Activated T-helper 1 cell treated with anti-CD3 and anti-CD28 coated beads, Interleukin-12 subunit alpha, Interleukin-12 subunit beta, Interleukin-2, Interleukin-4 antibody, amounts not matched to agents 30 ng/mL and 10 ng/mL and 1 ng/mL, durations not matched to agents 14 hours and 24 hours and 36 hours (primary cell): ENCODE measurements at regions not wholly inside any gene's neighbourhood (a gene's known extent, or its start where the extent isn't known, plus 50 kb on each side); places are given as distances from the start of the nearest gene placed in this dataset.

Source experiments
- DNase-seq: peaks from one replicate; pipeline ENCODE4 v3.0.0; 2021; ENCODE audit warnings: low spot score
- H3K27ac Mint-ChIP-seq: one replicate; pipeline ENCODE4 v1.8.0; 2021; ENCODE audit warnings: mild to moderate bottlenecking, mixed read lengths
- H3K27me3 Mint-ChIP-seq: one replicate; pipeline ENCODE4 v1.8.0; 2022; ENCODE audit warnings: mild to moderate bottlenecking, moderate library complexity, mixed read lengths; ENCODE audit not compliant: insufficient read depth
- H3K36me3 Mint-ChIP-seq: one replicate; pipeline ENCODE4 v1.8.0; 2021; ENCODE audit warnings: low read depth, mixed read lengths
- H3K4me1 Mint-ChIP-seq: one replicate; pipeline ENCODE4 v1.8.0; 2021; ENCODE audit warnings: low read depth, mixed read lengths
- H3K4me3 Mint-ChIP-seq: one replicate; pipeline ENCODE4 v1.8.0; 2021; ENCODE audit warnings: mild to moderate bottlenecking, moderate library complexity, mixed read lengths
- H3K9me3 Mint-ChIP-seq: one replicate; pipeline ENCODE4 v1.8.0; 2021; ENCODE audit warnings: mixed read lengths
- intact Hi-C: fragments of 100-400 bp; cut with micrococcal nuclease; formaldehyde crosslinking; loops from one replicate; pipeline ENCODE4 v1.15.1; 2024

GRCh38 chr18:75827751-75828287, 400.3 kb upstream of the SMIM21 start:
- no peak overlapping the region for H3K27ac Mint-ChIP-seq
- DNase-seq: no peak
- H3K27me3 Mint-ChIP-seq: no peaks in the 10 kb centered on the region

GRCh38 chr18:75824661-75825060, 397.2 kb upstream of the SMIM21 start:
- Mint-ChIP-seq H3K4me1 (no peaks in the 10 kb centered on the region), H3K27me3 (no peaks in the 10 kb centered on the region), H3K4me3 (no peak overlapping the region), H3K36me3 (no peaks in the 10 kb centered on the region), H3K9me3 (no peaks in the 10 kb centered on the region), H3K27ac (no peak overlapping the region)
- no peak for DNase-seq
- intact Hi-C loops: no loop called here

More at GRCh38 chr18:75827751-75828287, 400.3 kb upstream of the SMIM21 start:
- intact Hi-C loops: no loop called here
- Mint-ChIP-seq H3K36me3 (no peaks in the 10 kb centered on the region), H3K4me1 (no peaks in the 10 kb centered on the region), H3K9me3 (no peaks in the 10 kb centered on the region), H3K4me3 (no peak overlapping the region)

- H3K27ac Mint-ChIP-seq: no peak overlapping the region
- no peaks in the 10 kb centered on the region for H3K4me1 Mint-ChIP-seq
- no peaks in the 10 kb centered on the region for H3K27me3 Mint-ChIP-seq
- H3K36me3 Mint-ChIP-seq: no peaks in the 10 kb centered on the region
- no peaks in the 10 kb centered on the region for H3K9me3 Mint-ChIP-seq
- no peak overlapping the region for H3K4me3 Mint-ChIP-seq
- intact Hi-C loops: no loop called here
- DNase-seq: no peak
Measured at GRCh38 chr18:75823471-75823870, 396.0 kb upstream of the SMIM21 start.

GRCh38 chr18:75818383-75818782, 390.9 kb upstream of the SMIM21 start:
- no peaks in the 10 kb centered on the region for H3K9me3 Mint-ChIP-seq
- no peak overlapping the region for H3K4me3 Mint-ChIP-seq
- no peak overlapping the region for H3K27ac Mint-ChIP-seq
- no peaks in the 10 kb centered on the region for H3K4me1 Mint-ChIP-seq
- no peak for DNase-seq
- intact Hi-C loops: no loop called here
- no peaks in the 10 kb centered on the region for H3K27me3 Mint-ChIP-seq
- no peaks in the 10 kb centered on the region for H3K36me3 Mint-ChIP-seq

DNA sequence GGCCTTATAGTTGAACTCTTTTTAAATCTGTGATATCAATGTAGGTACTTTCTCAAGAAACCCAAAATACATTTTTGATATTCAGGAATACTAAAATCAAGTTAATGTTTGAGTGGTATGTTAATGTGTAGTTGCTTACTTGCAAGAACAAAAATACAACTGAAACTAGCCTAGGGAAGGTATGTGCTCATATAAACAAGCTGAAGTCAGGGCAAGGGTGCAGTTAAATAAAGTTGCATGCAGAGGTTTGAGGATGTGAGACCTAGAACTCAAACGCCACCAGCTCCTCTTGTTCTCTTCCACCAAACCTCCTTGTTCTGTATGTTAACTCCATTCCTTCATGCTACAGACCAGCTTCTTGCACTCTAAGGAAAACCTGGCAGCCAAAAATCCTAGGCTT, 388.3 kb upstream of the SMIM21 start:
- intact Hi-C loops: no loop called here
- Mint-ChIP-seq H3K9me3 (no peaks in the 10 kb centered on the region), H3K27ac (no peak overlapping the region), H3K4me1 (no peaks in the 10 kb centered on the region), H3K36me3 (no peaks in the 10 kb centered on the region), H3K4me3 (no peak overlapping the region), H3K27me3 (no peaks in the 10 kb centered on the region)
- DNase-seq: no peak

DNA sequence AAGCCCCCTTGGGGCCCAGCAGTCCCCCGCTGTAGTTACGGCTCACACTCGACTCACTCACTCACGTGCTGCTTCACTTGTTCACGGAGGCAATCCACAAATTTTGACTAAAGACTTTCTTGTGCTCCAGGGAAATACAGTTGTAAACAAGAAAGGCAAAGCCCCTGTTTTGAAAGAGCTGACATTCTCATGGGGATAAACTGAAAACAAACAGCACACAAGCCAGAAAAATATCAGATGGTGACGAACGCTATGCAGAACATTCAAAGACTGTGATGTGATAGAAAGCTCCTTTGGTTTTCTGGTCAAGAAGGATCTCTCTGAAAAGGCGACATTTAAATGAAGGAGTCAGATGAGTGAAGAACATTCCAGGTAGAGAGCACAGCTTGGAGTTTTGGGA, 385.3 kb upstream of the SMIM21 start:
- H3K27ac Mint-ChIP-seq: no peak overlapping the region
- H3K9me3 Mint-ChIP-seq: no peaks in the 10 kb centered on the region
- H3K36me3 Mint-ChIP-seq: no peaks in the 10 kb centered on the region
- H3K4me3 Mint-ChIP-seq: no peak overlapping the region
- DNase-seq: no peak
- H3K4me1 Mint-ChIP-seq: no peaks in the 10 kb centered on the region
- H3K27me3 Mint-ChIP-seq: no peaks in the 10 kb centered on the region
- intact Hi-C loops: no loop called here

DNA sequence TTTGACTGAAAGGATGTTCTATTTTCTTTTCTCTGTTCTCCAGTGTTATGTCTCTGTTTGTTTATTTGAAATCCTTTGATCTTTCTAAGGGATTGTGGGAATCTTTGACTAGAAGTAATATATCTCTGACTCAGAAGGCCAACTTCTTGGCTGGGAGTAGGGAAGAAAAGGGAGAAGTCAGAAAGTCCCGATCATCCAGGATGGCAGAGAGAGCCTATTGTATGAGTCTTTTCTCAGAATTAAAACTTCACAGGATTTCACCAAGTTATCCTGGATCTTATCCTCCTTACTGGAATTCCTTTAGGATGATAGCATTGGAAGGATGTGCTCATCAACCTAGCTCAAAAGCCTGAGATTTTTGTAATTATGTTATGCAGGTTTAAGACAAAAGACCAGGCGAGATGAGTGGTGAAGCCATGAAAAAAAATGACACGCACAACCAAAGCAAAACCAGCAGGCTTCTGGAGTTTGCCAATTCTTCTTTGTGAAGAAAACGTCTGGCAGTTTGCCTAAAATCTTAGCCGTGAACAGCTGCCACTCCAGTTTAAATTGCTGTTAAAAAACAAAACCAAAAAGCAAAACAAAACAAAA, 383.6 kb upstream of the SMIM21 start:
- H3K9me3 Mint-ChIP-seq: no peaks in the 10 kb centered on the region
- no peak for DNase-seq
- H3K4me3 Mint-ChIP-seq: no peak overlapping the region
- intact Hi-C loops: no loop called here
- no peak overlapping the region for H3K27ac Mint-ChIP-seq
- no peaks in the 10 kb centered on the region for H3K36me3 Mint-ChIP-seq
- H3K4me1 Mint-ChIP-seq: no peaks in the 10 kb centered on the region
- no peaks in the 10 kb centered on the region for H3K27me3 Mint-ChIP-seq

DNA sequence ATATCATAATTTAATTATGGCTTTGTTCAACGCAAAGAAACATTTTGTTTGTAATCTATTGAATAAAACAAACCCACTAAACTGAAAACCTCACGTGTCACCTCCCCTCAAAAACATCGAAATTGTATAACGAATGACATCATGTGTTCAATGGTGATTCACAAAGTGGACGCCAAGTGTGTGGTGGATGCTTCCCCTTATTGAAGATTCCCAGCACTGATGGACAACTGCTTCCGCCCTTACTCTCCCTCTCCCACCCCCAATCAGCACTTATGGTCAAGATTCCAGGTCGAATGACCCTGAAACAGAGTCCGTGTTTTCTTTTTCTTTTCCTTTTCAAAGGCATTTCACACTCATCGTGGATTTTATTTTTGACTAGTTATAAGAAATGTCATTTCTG, 383.0 kb upstream of the SMIM21 start:
- H3K27ac Mint-ChIP-seq: no peak overlapping the region
- no peak for DNase-seq
- no peaks in the 10 kb centered on the region for H3K36me3 Mint-ChIP-seq
- no peaks in the 10 kb centered on the region for H3K9me3 Mint-ChIP-seq
- intact Hi-C loops: no loop called here
- H3K27me3 Mint-ChIP-seq: no peaks in the 10 kb centered on the region
- H3K4me1 Mint-ChIP-seq: no peaks in the 10 kb centered on the region
- H3K4me3 Mint-ChIP-seq: no peak overlapping the region

GRCh38 chr18:75809926-75810255, 382.4 kb upstream of the SMIM21 start:
- H3K4me3 Mint-ChIP-seq: no peak overlapping the region
- H3K27ac Mint-ChIP-seq: no peak overlapping the region
- H3K36me3 Mint-ChIP-seq: no peaks in the 10 kb centered on the region
- no peaks in the 10 kb centered on the region for H3K9me3 Mint-ChIP-seq
- DNase-seq: no peak
- no peaks in the 10 kb centered on the region for H3K4me1 Mint-ChIP-seq
- intact Hi-C loops: no loop called here
- no peaks in the 10 kb centered on the region for H3K27me3 Mint-ChIP-seq

- intact Hi-C loops: no loop called here
- H3K4me3 Mint-ChIP-seq: no peak overlapping the region
- H3K27me3 Mint-ChIP-seq: no peaks in the 10 kb centered on the region
- H3K27ac Mint-ChIP-seq: no peak overlapping the region
- H3K4me1 Mint-ChIP-seq: no peaks in the 10 kb centered on the region
- H3K36me3 Mint-ChIP-seq: no peaks in the 10 kb centered on the region
- no peak for DNase-seq
- no peaks in the 10 kb centered on the region for H3K9me3 Mint-ChIP-seq
Measured at GRCh38 chr18:75809151-75809925, 381.8 kb upstream of the SMIM21 start.

DNA sequence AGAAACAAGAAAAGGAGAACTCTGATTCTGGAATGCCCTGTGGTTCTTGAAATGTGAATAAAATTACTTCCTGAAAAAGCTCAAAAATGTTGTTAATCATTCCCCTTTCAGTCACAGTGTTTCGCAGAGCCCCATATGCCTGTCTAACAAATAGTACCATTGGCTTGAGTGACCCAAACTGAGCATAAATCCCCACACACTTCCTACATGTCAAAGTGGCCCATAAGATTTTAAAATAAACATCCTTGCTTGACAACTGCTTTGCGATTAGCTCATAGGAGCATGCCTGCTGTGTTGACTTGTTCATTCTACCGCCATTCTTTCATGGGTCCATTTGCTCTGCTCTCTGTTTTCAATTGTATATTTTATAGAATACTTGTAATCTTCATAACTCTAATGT, 377.8 kb upstream of the SMIM21 start:
- no peak for DNase-seq
- no peak overlapping the region for H3K4me3 Mint-ChIP-seq
- no peaks in the 10 kb centered on the region for H3K36me3 Mint-ChIP-seq
- H3K9me3 Mint-ChIP-seq: no peaks in the 10 kb centered on the region
- no peaks in the 10 kb centered on the region for H3K4me1 Mint-ChIP-seq
- H3K27me3 Mint-ChIP-seq: no peaks in the 10 kb centered on the region
- no peak overlapping the region for H3K27ac Mint-ChIP-seq
- intact Hi-C loops: no loop called here

DNA sequence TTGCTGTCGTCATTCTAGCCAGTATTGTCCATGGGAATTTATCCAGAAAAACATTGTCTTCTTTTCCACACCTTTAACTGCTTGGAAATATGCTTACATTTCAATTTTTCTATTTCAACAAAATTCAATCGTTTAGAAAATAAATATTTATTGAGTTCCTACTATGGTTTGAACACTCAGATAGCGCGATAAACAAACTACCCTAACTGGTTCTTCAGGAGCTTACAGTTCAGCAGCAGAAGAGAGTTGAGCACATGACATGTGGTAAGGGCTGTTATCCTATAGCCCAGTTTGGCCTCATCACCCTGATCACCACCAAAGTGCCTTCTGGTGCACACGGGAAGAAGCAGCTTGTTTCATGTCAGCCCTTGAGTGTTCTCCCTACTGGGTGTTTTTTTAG, 375.2 kb upstream of the SMIM21 start:
- no peaks in the 10 kb centered on the region for H3K4me1 Mint-ChIP-seq
- H3K27me3 Mint-ChIP-seq: no peaks in the 10 kb centered on the region
- no peaks in the 10 kb centered on the region for H3K9me3 Mint-ChIP-seq
- H3K36me3 Mint-ChIP-seq: no peaks in the 10 kb centered on the region
- intact Hi-C loops: no loop called here
- H3K27ac Mint-ChIP-seq: no peak overlapping the region
- no peak for DNase-seq
- no peak overlapping the region for H3K4me3 Mint-ChIP-seq

- Mint-ChIP-seq H3K27me3 (no peaks in the 10 kb centered on the region), H3K36me3 (no peaks in the 10 kb centered on the region), H3K27ac (no peak overlapping the region), H3K4me1 (no peaks in the 10 kb centered on the region), H3K4me3 (no peak overlapping the region), H3K9me3 (no peaks in the 10 kb centered on the region)
- no peak for DNase-seq
- intact Hi-C loops: no loop called here
Measured at GRCh38 chr18:75801178-75801577, 373.7 kb upstream of the SMIM21 start.

DNA sequence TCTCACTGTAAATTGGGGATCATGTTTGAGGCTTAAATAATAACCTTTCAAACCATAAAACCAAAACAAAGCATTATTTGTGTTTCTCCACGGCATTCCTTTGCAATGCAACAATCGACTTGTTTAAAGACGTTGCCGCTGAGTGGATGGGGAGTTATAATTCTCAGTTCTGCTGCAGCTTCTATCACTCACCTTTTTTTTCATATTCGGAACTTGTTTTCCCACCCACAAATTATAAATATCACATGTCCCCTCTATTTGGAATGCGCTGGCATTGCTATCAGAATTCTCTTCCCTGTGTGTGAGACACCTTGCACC, 372.8 kb upstream of the SMIM21 start:
- H3K27me3 Mint-ChIP-seq: no peaks in the 10 kb centered on the region
- no peaks in the 10 kb centered on the region for H3K4me1 Mint-ChIP-seq

More for the DNA sequence above, 372.8 kb upstream of the SMIM21 start:
- Mint-ChIP-seq H3K36me3 (no peaks in the 10 kb centered on the region), H3K4me3 (no peak overlapping the region), H3K27ac (no peak overlapping the region), H3K9me3 (no peaks in the 10 kb centered on the region)
- intact Hi-C loops: no loop called here
- no peak for DNase-seq
